Mesenchymal stem cell (in vitro differentiated cells and primary cell): ENCODE measurements at regions not wholly inside any gene's neighbourhood (a gene's known extent, or its start where the extent isn't known, plus 50 kb on each side); places are given as distances from the start of the nearest gene placed in this dataset.

Source experiments
- DNase-seq: peaks from one replicate; pipeline ENCODE4 v3.0.0-alpha.2; 2013
- H2AFZ ChIP-seq: one replicate; pipeline ENCODE4 v1.6.1; 2013; ENCODE audit warnings: low read depth, mild to moderate bottlenecking, control low read depth, inconsistent platforms, low read length, moderate library complexity
- H2AK5ac ChIP-seq: 2 replicates; pipeline ENCODE4 v1.6.1; 2013; ENCODE audit warnings: low read length, moderate library complexity, mild to moderate bottlenecking, inconsistent platforms; ENCODE audit not compliant: severe bottlenecking
- H2BK120ac ChIP-seq: one replicate; pipeline ENCODE4 v1.6.1; 2013; ENCODE audit warnings: low read depth, mild to moderate bottlenecking, inconsistent platforms, low read length, moderate library complexity
- H2BK12ac ChIP-seq, 2 experiments: one replicate each; pipeline ENCODE4 v1.6.1; 2013; ENCODE audit warnings: inconsistent platforms in 2 of 2, low read length in 2 of 2, mild to moderate bottlenecking in 2 of 2, moderate library complexity in 2 of 2, control low read depth in 1 of 2
- H2BK15ac ChIP-seq: one replicate; pipeline ENCODE4 v1.6.1; 2013; ENCODE audit warnings: mild to moderate bottlenecking, low read depth, inconsistent platforms; ENCODE audit not compliant: poor library complexity, severe bottlenecking
- H2BK5ac ChIP-seq: 2 replicates; pipeline ENCODE4 v1.6.1; 2013; ENCODE audit warnings: low read depth, mild to moderate bottlenecking, low read length, control low read depth, inconsistent platforms; ENCODE audit not compliant: poor library complexity, severe bottlenecking
- H3K14ac ChIP-seq, 2 experiments: one replicate each; pipeline ENCODE4 v1.6.1; 2013; ENCODE audit warnings: inconsistent platforms in 2 of 2, low read length in 2 of 2, control low read depth in 1 of 2, mild to moderate bottlenecking in 1 of 2, moderate library complexity in 1 of 2
- H3K18ac ChIP-seq, 2 experiments: one replicate each; pipeline ENCODE4 v1.6.1; 2013; ENCODE audit warnings: inconsistent platforms in 2 of 2, low read length in 2 of 2, control low read depth in 1 of 2, low read depth in 1 of 2, mild to moderate bottlenecking in 1 of 2
- H3K23ac ChIP-seq, 2 experiments: one replicate each; pipeline ENCODE4 v1.6.1; 2013; ENCODE audit warnings: inconsistent platforms in 2 of 2, low read length in 2 of 2, mild to moderate bottlenecking in 2 of 2, moderate library complexity in 2 of 2, control low read depth in 1 of 2
- H3K27ac ChIP-seq: 2 replicates; pipeline ENCODE4 v1.5.1; 2013; ENCODE audit warnings: mild to moderate bottlenecking, moderate library complexity, low read length, control low read depth, inconsistent platforms; ENCODE audit not compliant: poor library complexity, severe bottlenecking
- H3K27me3 ChIP-seq, 2 experiments: 2 replicates each; pipeline versions ENCODE4 v1.6.1 to v1.7.0; 2013; ENCODE audit warnings: low read length in 2 of 2, mild to moderate bottlenecking in 2 of 2, moderate library complexity in 2 of 2, control low read depth in 1 of 2, inconsistent platforms in 1 of 2; ENCODE audit not compliant: control insufficient read depth in 1 of 2, insufficient read depth in 1 of 2
- H3K36me3 ChIP-seq, 2 experiments: 2 replicates each; pipeline versions ENCODE4 v1.6.1 to v1.7.0; 2013; ENCODE audit warnings: low read length in 2 of 2, control low read depth in 1 of 2, inconsistent platforms in 1 of 2, low read depth in 1 of 2, mild to moderate bottlenecking in 1 of 2; ENCODE audit not compliant: insufficient read depth in 2 of 2, control insufficient read depth in 1 of 2
- H3K4ac ChIP-seq, 2 experiments: one replicate each; pipeline ENCODE4 v1.6.1; 2013; ENCODE audit warnings: inconsistent platforms in 2 of 2, low read length in 2 of 2, mild to moderate bottlenecking in 2 of 2, moderate library complexity in 2 of 2, control low read depth in 1 of 2, low read depth in 1 of 2
- H3K4me1 ChIP-seq: 2 replicates; pipeline ENCODE4 v1.6.1; 2013; ENCODE audit warnings: low read depth, low read length, control low read depth; ENCODE audit not compliant: control insufficient read depth, insufficient read depth
- H3K4me2 ChIP-seq: 2 replicates; pipeline ENCODE4 v1.6.1; 2013; ENCODE audit warnings: low read length, mild to moderate bottlenecking, inconsistent platforms; ENCODE audit not compliant: poor library complexity, severe bottlenecking
- H3K4me3 ChIP-seq, 2 experiments: 2 replicates each; pipeline versions ENCODE4 v1.5.1 to v1.7.0; 2013; ENCODE audit warnings: low read length in 2 of 2, mild to moderate bottlenecking in 2 of 2, control low read depth in 1 of 2, low read depth in 1 of 2; ENCODE audit not compliant: insufficient read depth in 1 of 2
- H3K79me1 ChIP-seq: replicated peaks from 2 replicates; pipeline ENCODE4 v1.6.1; 2013; ENCODE audit warnings: mild to moderate bottlenecking, control low read depth, low read length, inconsistent platforms; ENCODE audit not compliant: poor library complexity, severe bottlenecking
- H3K9ac ChIP-seq: 2 replicates; pipeline ENCODE4 v1.7.0; 2013; ENCODE audit warnings: mild to moderate bottlenecking, low read length, moderate library complexity
- H3K9me3 ChIP-seq: 2 replicates; pipeline ENCODE4 v1.7.0; 2013; ENCODE audit warnings: mild to moderate bottlenecking, low read length; ENCODE audit not compliant: control insufficient read depth
- H4K8ac ChIP-seq: one replicate; pipeline ENCODE4 v1.6.1; 2013; ENCODE audit warnings: inconsistent platforms, mild to moderate bottlenecking, low read length, moderate library complexity
- H4K91ac ChIP-seq: one replicate; pipeline ENCODE4 v1.6.1; 2013; ENCODE audit warnings: mild to moderate bottlenecking, low read length, inconsistent platforms
- WGBS: methylation state at CpG from one replicate; pipeline ENCODE4 v1.1.7; 2013; ENCODE audit warnings: mixed read lengths; 5-methylcytosine and 5-hydroxymethylcytosine counted together

DNA sequence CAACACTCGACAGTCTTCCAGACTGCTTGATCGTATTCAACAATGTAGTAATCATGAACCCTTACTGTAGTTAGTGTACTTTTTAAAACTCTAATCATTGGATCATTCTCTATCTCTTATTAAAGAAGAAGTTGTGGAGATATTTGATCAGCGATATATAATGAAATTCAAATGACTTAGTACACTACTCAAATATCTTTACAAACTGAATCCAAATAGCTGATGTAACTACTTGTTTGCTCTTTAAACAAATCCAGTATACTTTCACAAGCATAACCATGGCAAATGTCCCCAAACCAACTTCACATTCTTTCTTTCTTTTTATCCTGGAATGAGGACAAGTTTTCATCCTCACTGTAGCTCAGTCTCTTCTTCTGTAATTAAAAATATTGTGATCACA is 1569.9 kb upstream of the ADGRL3 start:
- no peaks in the 10 kb centered on the region for H3K27me3 ChIP-seq
- H4K91ac ChIP-seq: no peak overlapping the region
- peaks cover 12% of the 10 kb centered on the region for H3K9me3 ChIP-seq
- no peaks in the 10 kb centered on the region for H3K36me3 ChIP-seq
- no peak overlapping the region for H3K23ac ChIP-seq
- no peak overlapping the region for H2BK5ac ChIP-seq
- no peak overlapping the region for H4K8ac ChIP-seq
- no peaks in the 10 kb centered on the region for H3K4me1 ChIP-seq
- no peak overlapping the region for H2BK120ac ChIP-seq
- no peak overlapping the region for H2AFZ ChIP-seq
- no peak overlapping the region for H2BK12ac ChIP-seq
- H3K4me3 ChIP-seq: no peak overlapping the region
- H3K4me2 ChIP-seq: no peak overlapping the region
- no peak overlapping the region for H3K4ac ChIP-seq
- no peaks in the 10 kb centered on the region for H3K79me1 ChIP-seq
- H2BK15ac ChIP-seq: no peak overlapping the region
- H2AK5ac ChIP-seq: no peak overlapping the region
- no peak overlapping the region for H3K9ac ChIP-seq
- H3K18ac ChIP-seq: no peak overlapping the region
- no peak overlapping the region for H3K27ac ChIP-seq
- H3K14ac ChIP-seq: no peak overlapping the region
- no peak for DNase-seq
- 86% methylated on average over 1 of the region's 3 CpGs for WGBS

DNA sequence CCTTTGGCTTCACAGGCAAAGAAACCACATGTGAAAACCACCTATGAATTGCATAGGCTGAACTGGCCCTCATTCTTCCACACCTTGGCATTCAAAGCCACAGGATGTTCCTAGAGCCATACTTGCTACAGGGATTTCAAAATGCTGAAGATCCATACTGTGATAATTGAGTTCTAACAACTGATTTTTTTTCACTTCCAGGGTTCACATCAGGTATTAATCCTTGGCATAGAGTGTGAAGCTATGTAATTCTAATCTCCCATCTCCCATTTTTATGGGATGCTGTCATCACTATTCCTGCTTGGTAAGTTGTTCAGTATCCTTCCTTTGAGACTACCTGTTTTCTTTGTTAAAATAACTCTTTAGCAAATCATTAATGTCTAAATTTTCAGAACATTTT is 1569.2 kb upstream of the ADGRL3 start:
- Histone ChIP-seq H2BK12ac (no peak overlapping the region), H3K23ac (no peak overlapping the region), H3K27me3 (no peaks in the 10 kb centered on the region), H3K4me1 (no peaks in the 10 kb centered on the region), H3K4ac (no peak overlapping the region), H3K4me2 (no peak overlapping the region), H4K91ac (no peak overlapping the region), H2BK120ac (no peak overlapping the region), H3K14ac (no peak overlapping the region), H3K79me1 (no peaks in the 10 kb centered on the region), H2BK5ac (no peak overlapping the region), H2BK15ac (no peak overlapping the region), H2AFZ (no peak overlapping the region), H3K9me3 (peaks cover 12% of the 10 kb centered on the region), H3K9ac (no peak overlapping the region), H3K4me3 (no peak overlapping the region), H4K8ac (no peak overlapping the region), H3K27ac (no peak overlapping the region), H3K18ac (no peak overlapping the region), H3K36me3 (no peaks in the 10 kb centered on the region), H2AK5ac (no peak overlapping the region)
- DNase-seq: no peak

DNA sequence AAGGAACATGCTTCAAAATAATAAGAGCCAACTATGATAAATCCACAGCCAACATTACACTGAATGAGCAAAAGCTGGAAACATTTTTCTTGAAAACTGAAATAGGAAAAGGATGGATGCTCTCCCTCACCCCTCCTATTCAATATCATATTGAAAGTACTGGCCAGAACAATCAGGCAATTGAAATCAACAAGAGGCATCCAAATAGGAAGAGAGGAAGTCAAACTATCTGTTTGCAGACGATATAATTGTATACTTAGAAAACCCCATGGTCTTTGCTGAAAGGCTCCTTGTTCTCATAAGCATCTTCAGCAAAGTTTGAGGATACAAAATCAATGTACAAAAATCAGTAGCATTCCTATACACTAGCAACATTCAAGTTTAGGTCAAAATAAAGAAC is 1562.5 kb upstream of the ADGRL3 start:
- no peak overlapping the region for H2BK5ac ChIP-seq
- no peaks in the 10 kb centered on the region for H3K79me1 ChIP-seq
- H3K23ac ChIP-seq: no peak overlapping the region
- H2BK15ac ChIP-seq: no peak overlapping the region
- no peak overlapping the region for H3K4ac ChIP-seq
- H2AK5ac ChIP-seq: no peak overlapping the region
- no peak for DNase-seq
- H3K4me1 ChIP-seq: no peaks in the 10 kb centered on the region
- H3K27ac ChIP-seq: no peak overlapping the region
- no peak overlapping the region for H3K4me3 ChIP-seq
- no peak overlapping the region for H4K8ac ChIP-seq
- no peaks in the 10 kb centered on the region for H3K36me3 ChIP-seq
- H3K9me3 ChIP-seq: peaks cover 8% of the 10 kb centered on the region
- H2BK12ac ChIP-seq: no peak overlapping the region
- no peak overlapping the region for H3K4me2 ChIP-seq
- 100% methylated on average over 1 of the region's 1 CpG for WGBS
- H4K91ac ChIP-seq: no peak overlapping the region
- no peaks in the 10 kb centered on the region for H3K27me3 ChIP-seq
- no peak overlapping the region for H2AFZ ChIP-seq
- no peak overlapping the region for H3K9ac ChIP-seq
- H3K18ac ChIP-seq: no peak overlapping the region
- H3K14ac ChIP-seq: no peak overlapping the region
- no peak overlapping the region for H2BK120ac ChIP-seq

DNA sequence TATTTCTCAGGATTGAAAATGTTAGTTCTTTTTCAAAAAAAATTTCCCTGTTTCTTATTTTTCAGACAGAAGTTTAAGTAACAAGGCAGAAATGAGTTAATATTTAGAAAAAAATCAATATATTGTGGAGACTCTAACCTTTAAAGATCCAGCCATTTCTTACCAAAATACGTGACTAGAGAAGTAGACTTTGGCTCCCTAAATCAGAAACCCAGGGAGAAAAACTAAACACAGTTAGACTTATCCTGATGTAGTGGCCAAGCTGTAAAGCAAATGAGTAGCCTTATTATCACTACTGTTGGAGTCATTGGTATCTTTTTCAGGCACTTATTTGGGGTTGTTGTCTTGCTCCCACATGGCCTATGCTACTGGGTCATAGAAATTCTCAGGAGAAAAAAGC is 1556.4 kb upstream of the ADGRL3 start:
- Histone ChIP-seq H3K23ac (no peak overlapping the region), H3K14ac (no peak overlapping the region), H4K8ac (no peak overlapping the region), H3K4me2 (no peak overlapping the region), H2BK15ac (no peak overlapping the region), H3K9ac (no peak overlapping the region), H2BK12ac (no peak overlapping the region), H2AFZ (no peak overlapping the region), H3K27ac (no peak overlapping the region), H3K27me3 (no peaks in the 10 kb centered on the region), H3K4me1 (no peaks in the 10 kb centered on the region), H3K36me3 (no peaks in the 10 kb centered on the region), H2BK5ac (no peak overlapping the region), H4K91ac (no peak overlapping the region), H3K4me3 (no peak overlapping the region), H3K9me3 (no peaks in the 10 kb centered on the region), H2AK5ac (no peak overlapping the region), H3K79me1 (no peaks in the 10 kb centered on the region), H2BK120ac (no peak overlapping the region), H3K18ac (no peak overlapping the region), H3K4ac (no peak overlapping the region)
- DNase-seq: no peak
- WGBS: no CpG with 5 or more reads among the region's 1 CpG
